Hippocampal formation (tissue), 2 donors: ENCODE measurements at regions not wholly inside any gene's neighbourhood (a gene's known extent, or its start where the extent isn't known, plus 50 kb on each side); places are given as distances from the start of the nearest gene placed in this dataset.
A peak's percentile ranks its signal among the peaks of the same experiment; 100 is the strongest.

Experiments
- DNase-seq, 2 donors: peaks; one replicate each; lab custom pipeline; 2025; lab: John Stamatoyannopoulos, UW

DNA sequence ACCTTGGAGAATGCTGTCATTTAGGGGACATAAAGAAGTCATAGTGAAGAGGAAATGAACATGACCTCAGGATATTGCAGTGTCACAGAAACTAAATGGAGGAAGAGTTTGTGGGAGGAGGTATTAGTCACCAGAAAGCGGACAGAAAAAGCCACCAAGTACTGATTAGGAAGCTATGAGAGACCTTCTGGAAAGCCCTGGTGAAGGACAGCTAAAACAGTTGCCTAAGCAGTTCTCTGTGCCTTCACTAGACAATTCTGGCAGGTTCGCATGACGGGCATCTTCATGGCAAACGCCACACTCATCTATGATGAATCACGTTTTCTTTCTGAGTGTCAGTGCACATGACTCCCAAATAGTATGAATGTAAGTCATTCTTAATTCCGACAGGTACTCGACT, 325.8 kb downstream of the C11orf87 start:
- DNase-seq, result no peak

DNA sequence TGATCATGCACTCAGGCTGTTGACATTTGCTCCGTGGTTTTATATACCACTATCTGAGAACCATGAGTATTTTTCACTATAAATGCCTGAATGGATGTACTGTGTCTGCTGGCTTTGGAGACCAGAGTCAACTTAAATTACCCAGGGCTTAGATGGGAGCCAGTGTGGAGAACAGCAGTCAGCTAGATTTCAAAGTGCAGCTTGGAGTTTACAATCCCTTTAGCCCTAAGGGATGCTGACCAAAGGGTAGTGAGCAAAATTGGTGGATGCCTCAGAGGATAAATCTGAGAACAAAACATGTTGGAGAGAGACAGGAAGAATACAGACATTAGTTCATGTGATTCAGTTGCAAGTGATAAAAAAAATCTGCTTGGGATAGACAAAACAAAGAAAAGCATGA, 327.5 kb downstream of the C11orf87 start:
- DNase-seq, result no peak

DNA sequence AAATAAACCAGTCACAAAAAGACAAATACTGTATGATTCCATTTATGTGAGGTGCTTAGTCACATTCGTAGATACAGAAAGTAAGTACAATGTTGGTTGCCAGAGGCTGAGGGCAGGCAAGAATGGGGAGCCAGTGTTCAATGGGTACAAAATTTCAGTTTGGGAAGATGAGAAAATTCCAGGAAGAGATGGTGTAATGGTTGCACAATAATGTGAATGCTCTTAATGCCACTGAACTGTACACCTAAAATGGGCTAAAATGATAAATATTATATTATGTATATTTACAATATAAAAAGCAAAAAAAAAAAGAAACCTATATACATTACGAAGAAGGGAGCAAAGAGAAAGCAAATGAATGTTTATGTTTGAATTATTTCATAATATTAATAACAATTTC, 329.0 kb downstream of the C11orf87 start:
- no peak for DNase-seq

DNA sequence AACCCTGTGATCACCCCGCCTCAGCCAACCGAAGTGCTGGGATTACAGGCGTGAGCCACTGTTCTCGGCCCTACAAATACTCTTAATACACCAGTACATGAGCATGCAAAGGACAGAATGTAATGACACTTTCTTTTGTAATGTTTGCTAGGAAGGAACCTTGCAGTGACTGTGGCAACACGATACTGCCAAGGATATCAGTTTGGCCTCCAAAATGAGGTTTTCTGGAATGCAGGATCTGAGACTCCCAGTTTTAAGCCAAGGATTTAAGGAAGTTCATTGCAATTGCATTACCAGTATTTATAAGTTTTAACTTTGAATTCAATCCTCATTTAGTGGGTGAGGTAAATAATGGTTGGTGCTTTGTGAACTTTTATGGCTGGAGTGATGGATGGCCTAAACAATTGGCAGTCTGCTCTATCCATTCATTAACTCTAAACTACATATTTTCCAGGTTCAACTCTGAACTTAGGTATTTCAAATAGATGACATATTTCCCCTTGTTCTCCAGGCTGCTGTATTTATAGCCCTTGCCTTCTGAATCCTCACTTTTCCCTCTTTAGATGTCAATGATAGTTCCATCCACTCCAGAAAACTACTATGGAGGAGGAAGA, 330.3 kb downstream of the C11orf87 start:
- no peak for DNase-seq

DNA sequence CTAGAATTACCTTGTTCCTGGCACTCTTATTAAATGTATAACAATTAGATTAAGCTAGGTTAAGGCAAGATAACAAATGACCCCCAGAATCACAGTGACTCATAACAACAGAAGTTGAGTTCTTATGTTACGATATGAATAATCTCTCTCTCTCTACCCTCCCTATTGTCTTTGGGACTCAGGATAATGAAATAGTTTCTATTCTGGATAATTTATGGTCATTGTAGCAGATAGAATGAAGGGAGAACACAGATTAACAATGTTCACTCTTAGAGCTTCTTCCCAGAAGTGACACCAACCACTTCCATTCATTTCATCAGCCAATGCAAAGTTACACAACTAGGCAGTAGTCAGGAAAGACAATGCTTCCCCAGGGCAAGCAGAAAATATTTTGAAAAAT, 334.5 kb downstream of the C11orf87 start:
- DNase-seq, result no peak

DNA sequence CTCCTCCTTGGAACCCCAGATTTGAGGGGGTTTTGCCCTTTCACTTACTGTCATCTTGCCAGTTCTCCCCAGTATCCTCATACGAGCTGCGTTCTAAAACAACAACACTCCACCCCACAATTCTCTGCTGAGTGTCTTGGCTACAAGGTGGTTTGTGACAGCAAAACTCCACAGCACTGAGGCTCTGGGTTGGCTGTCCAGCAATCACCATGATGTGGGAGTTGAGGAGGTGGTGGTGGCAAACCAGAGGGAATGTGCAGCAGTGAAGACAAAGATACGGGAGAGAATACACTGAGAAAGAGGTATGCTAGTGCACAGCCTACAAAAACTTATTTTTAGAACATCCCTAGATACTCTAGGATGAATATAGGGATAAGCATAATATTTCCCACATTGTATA, 335.0 kb downstream of the C11orf87 start:
- no peak for DNase-seq

DNA sequence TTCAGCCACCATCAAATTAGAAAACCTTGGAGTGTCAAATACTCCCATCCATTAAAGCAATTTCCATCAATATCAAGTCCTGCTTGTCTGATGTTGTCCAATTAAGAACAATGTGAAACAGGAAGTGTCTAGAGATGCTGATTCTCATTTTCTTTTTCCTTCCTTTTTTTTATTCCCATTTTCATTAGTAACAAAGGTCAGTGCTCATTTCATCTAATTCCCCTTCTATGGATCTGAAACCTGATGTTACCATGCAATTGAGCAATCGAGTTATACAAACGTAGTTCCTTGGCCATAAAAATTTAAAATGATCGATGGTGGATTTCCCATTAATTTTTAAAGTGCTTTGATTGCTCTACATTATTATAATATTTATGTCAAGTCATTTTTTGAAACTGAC, 330.6 kb upstream of the ZC3H12C start:
- no peak for DNase-seq

DNA sequence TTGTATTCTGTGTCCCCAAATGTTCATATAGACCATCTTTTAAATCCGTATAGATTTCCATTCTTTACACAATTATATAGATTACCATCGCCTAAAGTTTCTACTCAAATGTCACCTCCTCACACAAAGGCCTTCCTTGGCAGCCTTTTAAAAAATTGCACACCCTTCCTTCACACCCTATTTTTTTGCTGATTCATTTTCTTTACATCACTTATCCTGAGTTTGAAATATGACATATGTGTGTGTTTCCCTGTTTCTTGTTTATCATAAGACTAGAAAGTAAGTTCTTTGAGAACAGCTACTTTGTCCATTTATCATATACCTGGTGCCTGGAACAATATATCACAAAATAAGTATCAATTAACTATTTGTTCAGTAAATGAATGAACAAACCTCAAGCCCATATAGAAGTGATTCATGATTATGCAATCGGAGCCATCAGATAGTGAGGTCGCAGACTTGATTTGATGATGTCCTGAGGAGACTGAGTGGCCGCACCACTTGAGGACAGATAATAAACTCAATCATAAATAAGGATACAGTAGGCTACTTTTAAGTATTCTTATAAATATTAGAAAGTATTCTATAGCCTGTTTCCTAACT, 327.4 kb upstream of the ZC3H12C start:
- no peak for DNase-seq

DNA sequence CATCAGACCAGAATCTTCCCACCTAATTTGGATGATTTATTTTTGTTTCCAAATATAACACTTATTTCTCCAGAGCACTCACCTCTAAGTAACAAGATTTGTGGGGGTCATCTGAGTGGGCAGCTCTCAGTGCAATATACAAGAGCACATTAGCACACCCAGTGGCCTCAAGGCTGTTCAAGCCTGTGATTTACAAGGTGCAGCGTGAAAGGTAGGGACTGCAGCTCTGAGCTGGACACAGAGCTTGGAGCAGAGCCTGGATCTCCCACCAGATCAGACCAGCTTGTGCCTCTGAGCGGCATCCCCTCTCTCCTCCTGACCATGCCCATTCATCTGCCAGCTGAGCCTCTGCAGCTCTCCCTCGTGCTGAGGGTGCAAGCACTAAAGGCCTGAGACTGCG, 323.3 kb upstream of the ZC3H12C start:
- DNase-seq, result no peak

DNA sequence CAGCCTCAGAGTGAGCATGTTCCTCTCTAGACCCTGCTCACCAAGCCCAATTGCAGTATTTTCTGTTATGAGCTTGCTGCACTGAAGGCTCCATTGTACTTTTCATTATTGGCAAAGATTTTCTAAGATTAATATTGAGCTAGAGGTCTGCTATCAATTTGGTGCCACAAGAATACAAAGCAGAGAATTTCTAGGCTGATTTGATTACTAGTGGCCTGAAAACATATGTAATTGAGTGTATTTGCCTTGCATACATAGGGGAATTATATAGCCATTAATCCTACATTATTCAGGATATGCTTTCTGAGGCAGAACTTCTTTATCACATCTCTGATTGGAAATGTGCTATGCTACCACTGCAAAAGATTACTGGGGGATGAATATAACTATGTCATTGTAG, 322.9 kb upstream of the ZC3H12C start:
- no peak for DNase-seq

DNA sequence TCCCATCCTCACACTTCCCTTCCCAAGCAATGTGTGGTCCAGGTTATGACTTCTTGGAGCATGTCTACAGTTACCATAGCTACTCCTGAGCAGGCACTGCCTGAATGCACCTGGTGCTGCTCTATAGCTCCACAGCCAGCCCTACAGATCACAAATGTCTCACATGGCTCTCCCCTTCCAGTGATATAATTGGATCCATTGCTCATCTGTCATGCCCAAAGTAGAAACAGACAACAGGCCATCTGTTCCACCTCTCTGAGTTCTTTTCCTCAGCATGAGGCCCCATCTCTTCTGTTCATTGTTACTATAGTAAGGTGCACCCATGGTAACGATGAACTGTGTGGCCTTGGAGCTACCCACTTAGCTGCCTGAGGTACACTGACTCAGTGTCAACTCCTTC, 320.3 kb upstream of the ZC3H12C start:
- peak in 1 of 2 donors; percentile 43 for DNase-seq

DNA sequence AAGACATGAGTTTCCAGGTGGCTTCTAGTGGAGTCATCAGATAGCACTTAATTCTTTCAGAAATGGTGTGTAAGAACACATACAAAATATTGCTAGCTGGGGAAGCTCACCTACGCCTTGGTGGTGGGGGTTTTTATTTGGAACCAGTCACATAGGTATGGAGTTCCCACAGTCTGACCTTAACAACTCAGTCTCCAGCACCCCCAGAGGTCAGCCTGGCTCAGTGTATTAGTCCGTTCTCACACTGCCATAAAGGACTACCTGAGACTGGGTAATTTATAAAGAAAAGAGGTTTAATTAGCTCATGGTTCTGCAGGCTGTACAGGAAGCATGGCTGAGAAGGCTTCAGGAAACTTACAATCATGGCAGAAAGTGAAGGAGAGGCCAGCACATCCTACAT, 317.5 kb upstream of the ZC3H12C start:
- no peak for DNase-seq

DNA sequence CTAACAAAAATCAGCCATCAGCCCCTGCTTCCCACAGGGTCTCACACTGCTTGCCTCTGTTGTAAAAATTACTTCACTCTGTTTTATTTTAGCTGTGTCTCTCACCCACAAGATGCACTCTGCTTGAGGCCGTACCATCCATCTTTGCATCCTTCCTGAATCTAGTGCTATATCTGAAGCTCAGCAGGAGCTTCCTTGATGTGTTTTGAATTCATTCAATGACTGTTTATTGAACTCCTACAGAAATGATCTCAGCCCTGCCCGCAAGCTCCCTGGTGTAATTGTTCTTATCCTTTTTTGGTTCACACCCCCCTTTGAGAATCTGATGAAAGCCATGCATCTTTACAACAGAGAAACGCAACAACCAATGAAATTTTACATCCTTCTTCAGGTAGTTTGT, 310.2 kb upstream of the ZC3H12C start:
- DNase-seq, result no peak

DNA sequence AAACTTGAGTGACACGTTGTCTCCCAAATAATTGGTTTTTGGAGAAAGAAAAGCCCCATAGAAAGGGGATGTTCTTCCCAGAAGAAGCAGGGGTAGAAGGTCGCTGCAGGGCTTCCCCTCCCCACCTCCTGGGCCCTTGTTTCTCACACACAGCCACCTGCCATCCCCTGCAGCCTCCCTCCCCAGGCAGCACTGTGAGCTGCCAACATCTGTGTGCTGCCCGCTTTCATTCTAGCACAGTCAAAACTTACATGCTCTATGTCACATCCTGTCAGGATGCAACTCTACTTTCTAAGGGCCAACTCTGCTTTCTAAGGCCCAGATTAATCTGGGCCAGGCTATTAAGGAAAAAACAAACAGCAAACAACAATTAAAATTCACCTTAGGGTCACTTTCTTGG, 309.4 kb upstream of the ZC3H12C start:
- no peak for DNase-seq

DNA sequence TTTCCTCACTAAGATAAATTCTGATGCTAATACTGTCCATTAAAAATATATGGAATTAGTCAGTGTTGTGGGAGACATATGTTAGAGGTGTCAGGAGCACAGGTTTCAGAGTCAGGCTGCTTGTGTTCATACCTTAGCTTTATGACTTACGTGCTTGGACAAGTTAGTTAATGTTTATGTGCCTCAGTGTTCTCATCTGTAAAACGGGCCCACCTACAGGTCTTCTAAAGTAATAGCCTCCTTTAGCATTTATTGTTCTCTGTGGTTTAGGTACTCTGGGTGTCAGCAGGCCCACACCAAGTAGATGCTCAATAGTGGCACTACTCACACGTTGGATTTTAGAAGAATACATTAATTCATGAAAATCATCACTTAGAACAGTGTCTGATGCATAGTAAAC, 308.7 kb upstream of the ZC3H12C start:
- no peak for DNase-seq

DNA sequence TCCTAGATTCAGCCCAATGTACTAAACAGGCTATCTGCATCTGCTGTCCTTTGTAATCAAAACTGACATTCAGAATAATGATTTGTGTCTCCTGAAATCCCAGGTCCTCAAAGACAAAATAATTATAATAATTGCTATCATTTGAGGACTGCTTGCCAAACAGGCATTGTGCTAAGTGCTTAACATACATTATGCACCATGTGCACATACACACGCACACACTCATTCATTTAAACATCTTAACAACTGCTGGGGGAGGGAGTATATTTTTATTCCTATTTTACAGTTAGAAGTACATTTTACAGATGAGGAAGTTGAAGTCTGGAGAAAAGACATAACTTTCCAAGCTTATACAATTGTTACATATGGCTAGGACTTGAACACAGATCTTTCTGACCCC, 308.0 kb upstream of the ZC3H12C start:
- no peak for DNase-seq

DNA sequence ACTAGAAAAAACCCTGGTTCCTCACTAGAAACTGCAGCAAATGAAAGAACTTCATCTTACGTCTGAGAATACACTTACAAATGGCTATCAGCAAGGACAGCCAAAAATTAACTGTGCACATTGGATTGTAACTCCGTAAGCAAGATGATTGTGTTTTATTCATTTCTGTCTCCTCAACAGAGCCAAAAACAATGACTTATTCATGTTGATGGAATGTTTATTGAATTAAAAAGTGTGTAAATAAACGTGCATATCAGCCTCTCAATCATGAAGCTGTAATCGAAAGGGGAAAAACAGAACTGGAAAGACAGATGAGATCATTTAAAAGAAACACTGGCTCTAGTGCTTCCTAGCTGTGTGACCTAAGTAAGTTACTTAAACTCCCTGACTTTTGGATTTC, 307.5 kb upstream of the ZC3H12C start:
- DNase-seq, result no peak

DNA sequence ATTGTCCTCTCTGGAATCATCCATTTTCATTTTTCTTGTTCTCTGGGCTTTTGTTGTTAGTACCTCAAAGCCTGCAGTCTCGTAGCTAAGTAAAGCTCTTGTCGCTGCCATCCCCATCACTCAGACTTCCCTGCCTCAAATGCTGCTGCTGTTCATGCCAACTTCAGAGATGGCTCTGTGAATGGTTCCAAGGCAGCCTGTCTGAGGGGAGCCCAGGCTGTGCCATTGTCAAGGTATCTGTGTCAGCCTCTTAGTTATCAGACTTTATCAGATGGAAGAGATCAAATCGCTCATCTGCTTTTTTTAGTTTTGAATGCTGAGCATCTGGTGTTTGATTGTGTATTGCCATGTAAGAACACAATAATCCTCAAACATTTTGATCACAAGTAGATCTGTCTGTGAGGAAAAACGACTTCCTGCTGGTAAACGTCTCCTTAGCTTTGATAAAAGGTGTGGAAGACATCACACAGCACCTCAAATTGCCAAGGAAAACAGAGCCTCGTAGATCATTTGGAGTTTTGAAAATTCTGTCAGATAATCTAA, 304.2 kb upstream of the ZC3H12C start:
- no peak for DNase-seq

DNA sequence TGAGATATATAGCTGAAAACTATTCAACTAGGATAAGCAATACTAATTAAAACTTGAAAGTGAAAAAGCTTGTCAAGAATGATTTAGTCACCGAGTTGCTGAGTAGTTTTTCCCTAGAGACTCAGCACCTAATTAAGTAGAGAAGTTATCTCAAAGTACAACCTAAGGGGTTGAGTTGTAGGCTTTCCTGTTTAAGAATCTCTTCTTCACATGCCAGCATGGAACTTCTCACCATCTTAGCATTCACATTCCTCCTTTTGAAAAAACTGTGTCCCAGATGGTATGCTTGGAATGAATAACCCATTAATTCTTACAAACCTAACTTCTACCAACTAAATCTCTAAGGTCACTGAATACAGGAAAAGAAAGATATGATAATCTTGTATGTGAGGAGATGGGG, 303.3 kb upstream of the ZC3H12C start:
- no peak for DNase-seq

DNA sequence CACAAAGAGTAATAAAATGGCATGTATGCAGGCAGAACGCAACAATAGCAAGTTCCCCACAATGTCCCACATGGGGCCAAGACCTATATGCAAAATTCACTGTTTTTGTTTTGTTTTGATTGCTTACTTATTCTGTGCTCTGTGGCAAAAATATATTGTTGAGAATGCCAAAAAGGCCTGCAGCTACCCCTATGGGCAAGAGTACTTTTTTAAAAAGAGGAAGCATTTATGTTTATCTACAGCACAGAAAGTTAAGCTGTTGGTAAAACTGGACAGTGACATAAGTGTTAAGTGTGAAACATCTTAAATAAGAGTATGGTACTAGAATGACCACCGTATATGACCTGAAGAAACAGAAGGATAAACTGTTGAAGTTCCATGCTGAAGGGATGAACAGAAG, 301.9 kb upstream of the ZC3H12C start:
- DNase-seq, result no peak

DNA sequence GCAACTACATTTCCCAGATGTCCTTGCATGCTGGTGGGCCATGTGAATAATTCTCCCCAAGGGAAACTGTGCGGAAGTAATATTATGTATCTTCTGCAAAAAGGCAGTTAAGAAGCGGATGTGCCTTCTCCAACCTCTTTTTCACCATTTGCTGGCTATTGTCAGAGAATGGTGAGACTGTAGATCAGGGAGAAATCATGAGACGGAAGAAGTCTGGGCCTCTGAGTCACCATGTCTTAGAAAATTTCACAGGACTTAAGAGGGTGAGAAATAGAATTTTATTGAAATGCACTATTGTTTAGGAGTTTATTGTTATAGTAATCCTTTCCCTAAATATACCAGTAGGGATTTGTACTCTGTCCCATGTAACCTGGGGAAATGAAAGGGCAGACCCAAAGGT, 298.7 kb upstream of the ZC3H12C start:
- DNase-seq, result no peak

DNA sequence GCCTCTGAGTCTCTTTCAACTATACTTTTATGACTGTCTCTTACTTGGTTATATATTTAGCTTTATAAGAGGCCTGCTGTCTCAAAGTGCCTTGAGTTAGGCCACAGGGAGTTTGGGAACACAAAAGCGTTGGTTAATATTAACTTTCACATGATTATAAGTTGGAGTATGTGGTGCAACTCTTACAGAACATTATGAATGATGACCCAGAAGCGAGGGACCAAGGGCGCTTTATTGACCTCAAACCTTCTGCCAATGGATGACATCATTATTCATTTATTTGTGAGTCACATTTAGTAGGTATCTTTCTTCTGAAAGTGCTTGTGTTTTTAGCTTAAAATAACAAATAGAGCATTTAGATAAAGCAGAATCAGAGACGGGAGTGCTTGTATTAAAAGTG, 298.0 kb upstream of the ZC3H12C start:
- no peak for DNase-seq

DNA sequence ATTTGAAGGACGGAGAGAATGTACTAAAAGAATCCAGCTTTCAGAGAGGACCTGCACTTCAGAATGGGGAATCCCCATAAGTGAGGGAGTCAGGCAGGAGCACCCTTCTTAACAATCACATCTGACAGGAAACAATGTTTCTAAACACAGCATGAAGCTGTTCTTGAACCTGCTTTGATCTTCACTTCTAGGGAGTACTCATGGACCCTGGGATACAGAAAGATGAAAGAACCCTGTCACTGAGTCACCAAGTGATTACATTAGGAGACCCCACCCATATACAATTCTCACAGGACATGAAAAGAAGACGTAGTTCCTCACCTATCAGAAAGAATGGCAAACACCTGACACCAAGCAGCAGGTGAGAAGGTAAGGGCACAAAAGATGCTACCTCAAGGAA, 296.9 kb upstream of the ZC3H12C start:
- no peak for DNase-seq

DNA sequence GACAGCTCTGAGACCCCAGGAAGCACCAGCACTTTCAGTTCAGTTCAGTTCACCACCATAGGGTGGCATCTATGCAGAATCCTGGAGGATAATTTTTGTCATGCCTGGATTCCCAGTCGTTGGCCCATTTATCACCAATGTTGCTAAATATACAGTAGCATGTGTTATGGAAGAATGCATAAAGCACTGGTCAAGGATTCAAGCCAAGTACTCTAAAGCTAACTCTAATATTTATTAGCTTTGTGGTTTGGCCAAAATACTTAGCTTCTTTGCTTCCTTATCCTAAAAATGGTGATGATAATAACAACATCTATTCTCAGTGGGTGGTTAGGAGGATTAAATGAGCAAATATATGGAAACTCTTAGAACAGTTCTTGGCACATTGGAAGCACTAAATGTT, 294.7 kb upstream of the ZC3H12C start:
- no peak for DNase-seq
